NOMO-1 (cell line): ENCODE measurements at regions not wholly inside any gene's neighbourhood (a gene's known extent, or its start where the extent isn't known, plus 50 kb on each side); places are given as distances from the start of the nearest gene placed in this dataset.

Experiments
- DNase-seq, 2 experiments: peaks; one replicate each; lab custom pipeline; 2025; ENCODE audit not compliant: unreplicated experiment in 2 of 2; lab: John Stamatoyannopoulos, UW

DNA sequence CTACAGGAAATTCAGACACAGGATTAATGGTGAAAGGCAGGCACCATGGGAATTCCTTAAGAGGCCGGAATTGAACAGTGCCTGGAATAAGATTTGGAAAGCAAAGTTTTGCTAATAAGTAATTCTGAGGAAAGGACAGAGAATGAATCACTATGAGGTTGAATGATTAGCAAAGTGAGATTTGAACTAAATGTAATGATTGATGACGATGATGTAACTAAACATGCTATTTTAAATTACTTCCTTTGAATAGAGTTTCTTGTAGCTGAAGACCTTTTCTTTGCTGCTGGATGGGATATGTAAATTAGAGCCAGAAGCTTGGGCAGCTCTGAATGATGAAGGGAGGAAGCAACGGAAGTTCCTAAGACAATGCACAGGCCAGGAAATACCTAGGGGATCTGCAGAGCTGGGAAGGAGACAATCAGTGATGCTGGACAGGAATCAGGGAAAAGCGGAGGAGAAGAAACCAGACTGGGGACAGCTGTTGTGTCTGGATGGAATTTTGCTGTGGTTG lies 482.0 kb downstream of the PSAT1 start:
- no peak for DNase-seq

DNA sequence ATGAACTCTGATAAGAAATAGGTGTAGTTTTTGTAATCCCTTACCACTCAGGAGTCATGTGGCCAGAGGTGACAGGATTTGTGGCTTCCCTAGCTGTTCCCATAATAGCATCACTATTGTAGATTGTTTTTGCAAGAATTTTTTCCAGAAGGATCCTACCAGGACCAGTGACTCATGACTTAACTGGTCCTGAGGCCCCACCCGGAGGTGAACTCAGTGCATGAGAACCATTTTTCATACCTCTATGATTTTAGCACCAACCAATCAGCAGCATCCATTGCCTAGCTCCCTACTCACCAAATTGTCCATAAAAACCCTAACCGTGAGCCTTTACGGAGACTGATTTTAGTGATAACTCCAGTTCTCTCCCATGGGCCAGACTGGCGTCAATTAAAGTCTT lies 484.8 kb downstream of the PSAT1 start:
- no peak for DNase-seq

DNA sequence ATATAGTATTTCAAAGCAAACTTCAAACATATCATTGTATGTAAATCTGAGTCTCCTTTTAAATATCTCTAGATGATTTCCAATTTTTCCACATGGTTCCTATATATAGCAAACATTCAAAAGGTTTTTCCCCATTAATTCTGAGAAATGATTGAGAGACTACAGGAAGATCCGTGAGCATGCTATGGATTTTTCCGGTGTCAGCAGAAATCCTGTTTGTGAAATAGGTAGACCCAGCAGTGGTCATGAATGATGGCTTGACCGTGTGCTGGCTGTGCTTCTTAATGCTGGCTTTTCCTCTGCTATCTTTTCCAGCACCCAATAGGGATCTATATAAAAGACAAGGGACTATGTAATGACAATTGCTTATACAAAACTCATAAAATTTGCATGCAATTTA lies 485.3 kb downstream of the PSAT1 start:
- DNase-seq, result no peak

DNA sequence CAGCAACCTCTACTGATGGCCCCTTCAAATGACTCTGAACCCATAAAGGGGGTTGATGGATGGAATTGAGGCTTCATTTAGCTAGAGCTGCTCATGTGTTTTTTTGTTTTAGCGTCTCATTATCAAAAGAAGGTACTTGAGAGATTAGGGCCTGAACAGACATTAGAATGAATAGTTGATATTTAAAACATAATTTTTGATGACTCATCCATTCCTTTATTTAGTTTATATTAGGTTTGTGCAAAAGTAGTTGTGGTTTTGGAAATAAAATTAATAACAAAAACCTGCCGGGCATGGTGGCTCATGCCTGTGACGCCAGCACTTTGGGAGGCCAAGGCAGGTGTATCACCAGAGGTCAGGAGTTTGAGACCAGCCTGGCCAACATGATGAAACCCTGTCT lies 485.9 kb downstream of the PSAT1 start:
- DNase-seq, result no peak

DNA sequence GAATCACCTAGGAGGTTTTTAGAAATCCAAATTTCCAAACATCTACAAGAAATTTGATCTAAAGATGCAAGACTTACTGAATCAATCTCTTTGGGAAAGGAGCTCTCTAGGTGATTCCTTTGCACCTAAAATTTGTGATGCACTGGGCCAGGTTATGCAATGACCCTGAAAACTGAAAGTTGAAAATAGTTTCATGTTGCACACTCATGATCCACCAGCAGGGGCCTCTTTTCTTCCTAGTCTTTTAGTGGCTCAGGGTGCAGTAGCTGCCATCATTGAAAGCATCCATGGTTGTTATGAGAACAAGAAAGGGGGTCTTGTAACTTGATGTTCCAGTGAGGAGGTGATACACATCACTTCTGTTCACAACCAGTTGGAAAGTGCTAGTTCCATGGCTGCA lies 486.8 kb downstream of the PSAT1 start:
- no peak for DNase-seq

DNA sequence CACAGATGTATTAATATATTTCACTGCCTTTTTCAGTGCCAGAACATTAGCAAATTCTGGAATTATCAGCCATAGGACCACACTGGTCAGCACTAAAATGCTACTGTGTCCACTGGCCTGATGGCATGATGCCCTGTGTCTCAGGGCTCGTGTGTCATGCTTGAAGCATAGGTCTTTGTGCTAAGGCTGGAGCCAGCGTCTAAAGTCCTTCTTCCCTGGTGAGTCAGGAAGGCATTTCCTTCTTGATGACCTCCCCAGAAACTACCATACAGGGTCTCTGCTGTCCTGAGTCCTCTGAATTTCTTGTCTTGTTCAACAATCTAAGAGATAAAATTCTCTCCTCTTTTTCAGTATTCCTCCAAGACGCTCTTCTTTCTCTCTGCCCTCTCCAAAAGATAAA lies 489.9 kb downstream of the PSAT1 start:
- no peak for DNase-seq

DNA sequence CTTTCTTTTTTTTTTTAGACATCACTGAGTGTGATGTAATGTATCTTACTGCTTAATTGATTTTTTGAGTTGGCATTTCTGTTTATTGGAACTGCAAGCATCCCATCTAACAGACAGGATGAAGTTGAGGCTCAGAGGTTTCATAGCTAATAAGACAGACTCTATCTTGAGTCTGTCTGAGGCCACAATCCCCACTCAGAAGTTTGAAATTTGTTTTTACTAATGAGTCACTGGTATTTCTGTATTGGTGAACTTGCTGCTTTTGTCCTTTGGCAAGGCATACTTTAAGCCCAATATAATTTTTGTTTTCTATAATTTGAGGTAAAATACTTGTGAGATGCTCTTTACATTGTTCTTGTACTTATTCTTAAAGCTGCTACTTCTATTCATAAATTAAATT lies 491.2 kb downstream of the PSAT1 start:
- no peak for DNase-seq

DNA sequence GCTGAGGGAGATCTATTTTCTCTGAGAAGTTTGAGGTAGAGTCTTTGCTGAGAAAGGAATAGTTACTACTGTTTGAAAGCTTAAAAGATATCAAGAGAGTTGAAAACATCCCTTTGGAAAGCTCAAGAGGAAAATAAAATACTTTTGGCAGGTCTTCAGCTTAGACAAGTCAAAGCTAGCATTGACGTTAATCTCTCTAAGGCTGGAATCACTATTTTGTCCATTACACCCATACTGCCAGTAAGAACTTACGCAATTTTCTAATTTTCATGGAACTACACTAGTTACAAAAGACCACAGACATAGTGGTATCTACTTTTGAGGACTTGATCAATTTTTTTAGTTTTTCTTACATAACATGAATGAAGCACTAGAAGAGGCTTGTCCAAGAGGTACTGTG lies 494.9 kb downstream of the PSAT1 start:
- no peak for DNase-seq

DNA sequence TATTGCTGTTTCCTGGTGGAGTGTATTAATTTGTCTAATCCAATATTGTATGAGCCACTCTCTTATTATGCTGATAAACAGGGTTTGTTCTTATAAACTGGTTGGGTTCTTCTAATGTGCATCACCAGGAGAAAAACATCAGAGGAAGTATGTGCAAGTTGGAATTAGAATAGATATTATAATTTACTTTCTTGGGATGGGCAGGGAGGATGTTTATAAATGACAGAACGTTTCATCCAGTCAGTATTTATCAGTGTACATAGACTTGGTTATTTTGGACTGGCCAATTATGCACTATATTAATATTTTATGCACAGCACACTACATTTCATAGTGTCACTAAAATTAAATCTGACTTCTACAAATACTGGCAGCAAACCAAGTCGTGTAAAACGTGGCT lies 495.8 kb downstream of the PSAT1 start:
- DNase-seq, result no peak

DNA sequence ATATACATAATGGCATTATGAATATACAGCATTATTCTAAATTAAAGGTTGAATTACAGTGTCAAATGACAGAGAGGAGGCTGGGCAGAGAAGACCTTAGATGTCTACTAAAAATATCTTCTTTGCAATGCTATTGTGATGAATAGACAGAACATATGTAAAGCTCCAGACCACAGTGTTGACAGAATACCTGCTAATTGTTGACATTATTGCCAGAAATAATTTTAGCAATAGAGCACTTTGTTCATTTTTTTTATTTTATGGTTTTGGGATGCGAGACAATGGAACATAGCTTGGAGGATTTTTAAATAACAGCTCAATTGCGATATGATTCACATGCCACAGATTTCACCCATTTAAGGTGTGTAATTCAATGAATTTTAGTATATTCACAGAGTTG lies 508.8 kb downstream of the PSAT1 start:
- no peak for DNase-seq

DNA sequence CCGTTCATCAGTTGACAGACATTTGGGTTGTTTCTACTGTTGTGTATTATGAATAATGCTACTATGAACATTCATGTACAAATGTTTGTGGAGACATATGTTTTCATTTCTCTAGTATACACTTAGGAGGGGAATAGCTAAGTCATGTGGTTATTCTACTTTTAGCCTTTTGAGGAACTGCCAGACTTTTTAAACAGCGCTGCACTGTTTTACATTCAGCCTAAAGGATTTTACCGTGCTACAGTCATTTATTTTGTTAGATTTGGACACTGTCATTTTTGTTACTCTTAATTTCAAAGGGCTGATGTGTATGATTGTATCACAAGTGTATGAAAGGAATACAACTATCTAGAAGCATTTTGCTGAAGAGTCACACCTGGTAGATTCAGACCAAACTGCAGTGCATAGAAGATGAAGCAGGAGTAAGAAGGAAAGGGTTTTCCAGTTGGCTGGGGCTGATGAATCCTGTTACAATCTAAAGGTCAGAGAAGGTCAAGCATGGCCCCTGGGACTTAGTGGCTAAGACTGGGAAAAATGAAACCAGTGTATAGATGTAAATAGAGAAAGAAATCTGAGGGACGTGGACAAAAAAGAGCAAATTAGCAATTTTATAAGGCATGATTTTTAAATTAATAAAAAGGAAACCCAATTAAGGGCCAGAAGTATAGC lies 509.7 kb downstream of the PSAT1 start:
- no peak for DNase-seq

DNA sequence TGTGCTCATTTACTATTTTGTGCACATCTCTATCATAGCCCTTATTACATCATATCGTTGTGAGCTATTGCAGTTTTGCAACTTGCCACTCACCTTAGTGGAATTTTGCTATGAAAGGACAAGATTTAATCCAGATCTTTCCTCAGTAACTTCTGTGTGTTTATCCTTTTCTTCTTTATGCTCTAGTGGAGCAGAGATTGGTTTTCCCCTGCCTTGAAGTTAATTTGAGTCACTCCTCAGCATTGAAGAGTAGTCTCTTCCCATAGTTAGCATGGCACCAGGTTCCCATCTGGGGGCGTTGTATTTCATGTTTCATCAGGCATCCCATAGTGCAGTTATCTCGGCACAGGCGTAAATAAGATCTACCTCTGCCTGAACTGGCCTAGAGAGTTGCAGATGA lies 510.4 kb downstream of the PSAT1 start:
- no peak for DNase-seq

DNA sequence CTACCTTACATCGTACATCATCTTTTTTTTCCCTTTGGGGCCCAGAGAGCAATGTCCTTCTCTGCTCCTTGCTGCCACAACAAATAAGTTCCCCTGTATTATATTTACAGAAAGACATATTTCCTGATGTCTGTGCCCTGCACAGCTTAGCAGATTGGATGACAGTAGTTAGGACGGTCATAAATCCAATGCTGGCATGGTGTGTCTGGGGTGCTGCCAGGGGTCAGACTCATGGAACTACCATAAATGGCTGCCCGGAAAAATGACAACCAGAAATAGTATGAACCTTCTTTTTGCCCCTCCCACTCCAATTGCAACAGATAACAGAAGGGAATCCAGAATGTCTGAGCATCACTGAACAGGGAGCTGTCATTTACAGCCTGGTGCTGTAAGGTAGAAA lies 511.1 kb downstream of the PSAT1 start:
- DNase-seq, result no peak

DNA sequence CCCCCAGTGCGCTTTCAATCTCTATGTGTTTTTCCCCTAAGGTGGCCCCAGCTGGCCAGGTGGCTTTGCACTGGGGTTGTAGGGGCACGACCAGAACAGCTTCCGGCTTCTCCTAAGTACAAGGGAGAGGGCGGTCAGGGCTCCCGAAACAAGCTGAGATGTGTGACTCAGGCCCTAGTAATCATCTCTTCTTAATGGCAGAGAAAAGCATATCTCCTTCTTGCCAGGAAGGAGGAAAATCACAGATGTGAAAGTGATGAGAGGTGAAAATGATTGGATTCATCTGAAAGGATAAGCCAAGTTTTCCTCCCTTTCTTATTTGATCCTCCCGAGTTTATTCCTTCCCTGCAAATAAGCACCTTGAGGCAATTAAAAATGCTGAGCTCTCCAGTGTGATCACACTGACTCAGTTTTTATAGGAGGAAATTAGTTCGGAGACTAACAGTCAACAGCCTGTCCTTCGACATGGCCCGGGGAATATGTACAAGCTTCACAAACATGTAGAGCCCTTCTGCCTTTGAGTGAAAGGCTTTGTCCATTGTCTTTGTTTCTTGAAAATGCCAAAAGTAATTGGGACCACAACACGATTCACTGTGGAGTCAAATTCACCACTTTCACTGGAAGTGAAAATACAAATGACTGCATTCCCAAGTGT lies 514.8 kb downstream of the PSAT1 start:
- no peak for DNase-seq

DNA sequence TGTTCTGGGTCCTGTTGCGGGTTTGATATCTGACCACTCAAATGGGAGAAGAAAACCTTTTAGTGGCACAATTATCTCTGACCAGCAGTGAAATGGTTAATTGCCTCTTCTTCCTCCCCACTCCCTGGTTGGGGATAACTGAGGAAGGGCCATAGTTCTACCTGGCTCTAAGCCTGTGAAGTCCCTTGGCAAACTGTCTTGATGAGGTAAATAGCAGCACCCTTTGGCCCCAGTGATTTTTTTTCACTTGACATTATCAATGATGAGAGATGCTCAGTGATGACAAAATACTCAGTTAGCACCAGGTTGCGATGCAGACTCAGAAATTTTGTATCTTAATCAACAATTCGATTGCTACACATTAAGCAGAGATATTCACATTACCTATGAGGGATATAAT lies 515.7 kb downstream of the PSAT1 start:
- no peak for DNase-seq

DNA sequence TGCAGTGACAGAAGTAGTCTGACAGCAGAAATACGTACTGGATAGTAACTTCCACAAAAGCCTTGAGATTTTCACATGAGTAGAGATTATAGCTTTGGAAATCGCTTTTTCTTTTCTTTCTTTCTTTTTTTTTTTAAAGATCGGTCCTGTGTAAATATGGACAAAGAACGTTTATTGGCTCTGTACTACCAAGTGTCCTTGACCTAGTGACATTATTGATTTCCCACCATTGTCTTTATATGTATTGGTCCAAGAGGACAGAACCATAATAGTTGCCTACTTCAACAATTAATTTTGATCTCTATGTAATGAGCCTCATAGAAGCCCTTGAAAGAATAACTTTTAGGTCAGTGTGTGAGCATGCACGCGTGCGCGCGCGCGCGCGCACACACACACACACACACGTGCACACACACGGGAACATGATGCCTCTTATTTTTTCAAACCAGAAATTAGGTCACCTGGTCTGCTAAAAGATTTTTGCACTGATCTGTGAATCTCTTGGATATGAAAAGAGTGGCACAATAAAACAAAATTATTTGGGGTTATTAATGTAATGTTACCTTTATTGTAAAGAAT lies 516.8 kb downstream of the PSAT1 start:
- no peak for DNase-seq

DNA sequence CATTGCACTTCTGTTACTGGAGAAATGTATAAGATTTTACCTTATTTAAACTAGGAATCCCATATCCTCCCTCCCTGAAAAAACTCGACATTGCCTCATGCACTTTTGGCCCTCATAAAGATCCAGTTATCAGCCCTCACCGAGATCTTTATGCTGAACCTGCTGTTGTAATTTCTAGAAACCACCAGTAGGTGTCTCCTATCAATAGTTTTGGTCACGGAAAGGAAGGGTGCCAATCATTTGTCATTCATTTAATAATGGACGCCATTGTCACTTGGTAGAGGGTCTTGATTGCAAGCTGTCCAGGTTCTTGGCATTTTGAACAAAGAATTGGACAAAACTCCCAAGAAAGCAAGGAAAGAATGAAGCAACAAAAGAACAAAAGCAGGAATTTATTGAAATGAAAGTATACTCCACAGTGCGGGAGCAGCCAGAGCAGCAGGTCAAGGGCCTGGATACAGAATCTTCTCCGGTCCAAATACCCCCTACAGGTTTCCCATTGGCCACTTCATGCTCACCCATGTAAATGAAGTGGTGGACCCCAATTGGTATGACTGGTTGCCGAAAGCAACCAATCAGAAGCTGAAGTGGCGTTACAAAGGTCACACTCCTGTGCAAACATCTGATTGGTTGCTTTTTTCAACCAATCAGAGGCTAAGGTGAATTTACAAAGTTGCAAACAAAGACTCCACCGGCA lies 524.3 kb downstream of the PSAT1 start:
- no peak for DNase-seq

DNA sequence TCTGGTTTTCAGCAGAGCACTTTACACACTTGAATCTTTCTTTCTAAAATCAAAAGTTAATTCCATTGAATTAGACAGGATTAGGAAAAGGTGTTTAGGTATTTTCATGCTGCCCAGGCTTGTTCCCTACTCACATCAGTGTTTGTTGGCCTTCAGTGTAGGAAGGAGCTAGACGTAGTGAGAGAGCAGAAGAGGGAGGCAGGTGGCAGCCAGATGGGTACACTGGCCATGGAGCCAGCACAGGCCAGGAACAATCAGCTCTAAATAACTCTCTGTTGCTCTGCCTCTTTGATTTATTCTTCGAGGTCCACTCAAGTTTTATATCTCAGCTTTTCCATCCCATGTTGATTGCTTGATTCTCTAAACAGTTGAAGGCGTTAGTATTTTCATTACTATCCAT lies 529.6 kb downstream of the PSAT1 start:
- DNase-seq, result no peak

DNA sequence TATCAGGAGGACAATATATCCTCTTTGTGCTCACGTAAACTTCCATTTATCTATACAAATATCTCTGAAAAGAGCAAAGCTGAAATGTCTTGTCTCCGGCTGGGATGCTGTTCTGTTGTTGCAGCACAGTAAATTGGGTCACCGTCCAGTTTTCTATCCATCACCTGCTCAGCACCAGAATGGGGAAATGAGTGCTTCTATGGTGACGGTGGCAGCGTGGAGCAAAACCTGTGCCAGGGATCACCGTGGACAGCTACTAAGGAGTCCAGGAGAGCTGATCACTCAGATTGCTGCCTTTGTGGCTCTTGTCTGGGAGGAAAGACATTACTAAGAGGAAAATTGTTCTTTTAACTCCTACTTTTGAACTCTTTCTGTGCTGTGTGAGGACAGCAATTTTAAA lies 531.6 kb downstream of the PSAT1 start:
- no peak for DNase-seq

DNA sequence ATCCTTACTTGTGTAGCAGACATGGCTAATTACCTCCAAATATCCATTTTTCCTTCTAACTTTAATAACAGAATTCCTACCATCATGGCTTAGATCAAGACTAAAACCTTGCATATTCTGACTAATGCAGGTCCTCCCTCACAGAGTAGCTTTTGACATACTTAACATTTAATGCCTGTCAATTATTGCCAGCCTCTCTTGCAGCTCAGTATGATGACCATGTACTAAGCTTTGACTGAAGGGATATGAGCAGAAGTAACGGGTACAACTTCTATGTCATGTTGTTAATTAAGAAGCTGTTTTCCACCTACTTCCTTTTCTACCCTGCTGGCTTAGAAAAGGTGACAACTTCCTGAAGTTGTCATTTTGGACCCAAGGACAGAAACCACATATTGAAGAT lies 533.4 kb downstream of the PSAT1 start:
- no peak for DNase-seq

DNA sequence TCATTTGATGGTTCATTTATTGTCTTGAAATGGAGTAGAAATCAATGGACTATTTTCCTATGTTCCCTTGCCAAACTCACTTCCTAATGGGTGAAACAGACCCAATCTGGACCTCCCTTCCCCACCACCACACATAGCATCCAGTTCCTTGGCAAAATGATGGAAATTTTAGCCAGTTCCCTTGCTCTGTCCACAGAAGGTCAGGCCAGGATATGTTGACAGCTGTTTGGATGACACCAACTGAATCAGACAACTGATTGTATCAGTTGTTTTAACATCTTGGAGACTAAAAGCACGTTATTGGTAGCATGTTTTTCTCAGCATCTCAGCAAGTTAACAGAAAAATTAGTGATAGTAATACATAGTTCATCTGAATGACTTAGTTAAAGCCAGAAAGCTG lies 534.8 kb downstream of the PSAT1 start:
- no peak for DNase-seq
